GM06990 (cell line): ENCODE measurements at regions not wholly inside any gene's neighbourhood (a gene's known extent, or its start where the extent isn't known, plus 50 kb on each side); places are given as distances from the start of the nearest gene placed in this dataset.

Experiments used
- DNase-seq: peaks from one replicate; pipeline ENCODE4 v3.0.0-alpha.2; 2011; ENCODE audit not compliant: insufficient read length; ENCODE audit errors: extremely low read depth
- H3K27me3 ChIP-seq: replicated peaks from 2 replicates; pipeline ENCODE4 v1.6.0; 2011; ENCODE audit warnings: low read length; ENCODE audit not compliant: control insufficient read depth, insufficient read depth
- H3K36me3 ChIP-seq: 2 replicates; pipeline ENCODE4 v1.5.1; 2011; ENCODE audit warnings: low read length; ENCODE audit not compliant: control insufficient read depth, insufficient read depth
- H3K4me3 ChIP-seq: replicated peaks from 2 replicates; pipeline ENCODE4 v1.5.1; 2011; ENCODE audit warnings: low read depth, mild to moderate bottlenecking, control low read depth, low read length
- CTCF ChIP-seq: IDR thresholded peaks from 2 replicates; pipeline ENCODE4 v1.5.1; 2011; ENCODE audit warnings: low read length, control low read depth, mild to moderate bottlenecking, inconsistent platforms; ENCODE audit not compliant: insufficient read depth, poor library complexity, severe bottlenecking

GRCh38 chr13:99129050-99129449, 71.6 kb upstream of the UBAC2 start:
- no peak for TF ChIP-seq CTCF

GRCh38 chr13:99129951-99130350, 70.7 kb upstream of the UBAC2 start:
- no peak for DNase-seq
- no peak for TF ChIP-seq CTCF
- Histone ChIP-seq H3K27me3 (no peaks in the 10 kb centered on the region), H3K36me3 (no peaks in the 10 kb centered on the region), H3K4me3 (no peak overlapping the region)

More at GRCh38 chr13:99129050-99129449, 71.6 kb upstream of the UBAC2 start:
- no peak for DNase-seq
- Histone ChIP-seq H3K27me3 (no peaks in the 10 kb centered on the region), H3K4me3 (no peak overlapping the region), H3K36me3 (no peaks in the 10 kb centered on the region)

GRCh38 chr13:99131410-99131809, 69.2 kb upstream of the UBAC2 start:
- DNase-seq, result no peak
- TF ChIP-seq CTCF, result no peak
- H3K27me3 ChIP-seq, result peaks cover 2% of the 10 kb centered on the region
- no peaks in the 10 kb centered on the region for H3K36me3 ChIP-seq
- H3K4me3 ChIP-seq, result no peak overlapping the region

GRCh38 chr13:99132295-99132835, 68.3 kb upstream of the UBAC2 start:
- no peak for DNase-seq
- Histone ChIP-seq H3K27me3 (peaks cover 3% of the 10 kb centered on the region), H3K36me3 (no peaks in the 10 kb centered on the region), H3K4me3 (no peak overlapping the region)
- no peak for TF ChIP-seq CTCF

GRCh38 chr13:99133230-99133629, 67.4 kb upstream of the UBAC2 start:
- Histone ChIP-seq H3K36me3 (no peaks in the 10 kb centered on the region), H3K27me3 (peaks cover 3% of the 10 kb centered on the region), H3K4me3 (no peak overlapping the region)
- DNase-seq, result no peak
- TF ChIP-seq CTCF, result no peak

GRCh38 chr13:99133848-99134247, 66.8 kb upstream of the UBAC2 start:
- Histone ChIP-seq H3K4me3 (no peak overlapping the region), H3K36me3 (no peaks in the 10 kb centered on the region), H3K27me3 (peaks cover 3% of the 10 kb centered on the region)
- DNase-seq, result no peak
- no peak for TF ChIP-seq CTCF
